ENCODE measurements at regions not wholly inside any gene's neighbourhood (a gene's known extent, or its start where the extent isn't known, plus 50 kb on each side); places are given as distances from the start of the nearest gene placed in this dataset.

- no peak overlapping the region for H2AFZ ChIP-seq (ENCODE audit: low read length)
- TF ChIP-seq KLF9 (CRISPR knock-in tag; IDR thresholded peaks at IDR 0.05; ENCODE audit: low read depth) = no peak
- TF ChIP-seq MXD3 (CRISPR knock-in tag; IDR thresholded peaks at IDR 0.05) = no peak
- no peak for TF ChIP-seq ZNF841 (CRISPR knock-in tag; IDR thresholded peaks at IDR 0.05; ENCODE audit: borderline replicate concordance)
- TF ChIP-seq ARID5B (CRISPR knock-in tag; IDR thresholded peaks at IDR 0.05) = no peak
- TF ChIP-seq KLF16 (CRISPR knock-in tag; IDR thresholded peaks at IDR 0.05) = no peak
- no peak for TF ChIP-seq SNAPC4 (CRISPR knock-in tag; IDR thresholded peaks at IDR 0.05)
- TF ChIP-seq IRF2 (CRISPR knock-in tag; IDR thresholded peaks at IDR 0.05) = no peak
- TF ChIP-seq ZNF709 (CRISPR knock-in tag; IDR thresholded peaks at IDR 0.05) = no peak
- TF ChIP-seq NFE2 (CRISPR knock-in tag; IDR thresholded peaks at IDR 0.05) = no peak
- no peak for TF ChIP-seq ZNF616 (CRISPR knock-in tag; IDR thresholded peaks at IDR 0.05; ENCODE audit: low read depth)
- TF ChIP-seq NFKBIZ (CRISPR knock-in tag; IDR thresholded peaks at IDR 0.05) = no peak
- TF ChIP-seq MTERF4 (CRISPR knock-in tag; IDR thresholded peaks at IDR 0.05) = no peak
- no peaks in the 10 kb centered on the region for H4K20me1 ChIP-seq (ENCODE audit: insufficient read depth, low read length)
- no peak overlapping the region for H3K4me3 ChIP-seq (replicated peaks in 1 of 3; ENCODE audit: insufficient read depth in 1 of 3, low read depth in 2 of 3, low read length in 3 of 3)
- intact Hi-C loops (cut with micrococcal nuclease; ENCODE audit: unreplicated experiment) = no loop called here
- FAIRE-seq = no peak
- H3K4me2 ChIP-seq (ENCODE audit: low read depth, low read length) = no peak overlapping the region
- no peaks in the 10 kb centered on the region for H3K9me3 ChIP-seq (ENCODE audit: low read length)
- ChIA-PET POLR2A (no interaction called here), CTCF (ENCODE audit: low intra/inter-chr PET ratio, low total read pairs) (no interaction called here)
- no TSS peak for BruUV-seq (replicated peaks)
- H3K79me2 ChIP-seq (ENCODE audit: insufficient read depth, low read length) = no peaks in the 10 kb centered on the region
- no peak overlapping the region for H3K27ac ChIP-seq (ENCODE audit: extremely low read length, insufficient read depth, low read length)
- WGBS (ENCODE audit: low lambda C conversion rate) = 33% methylated on average over 4 of the region's 4 CpGs
- no peaks in the 10 kb centered on the region for H3K4me1 ChIP-seq (ENCODE audit: insufficient read depth, low read length)
- no peak for ATAC-seq
- H3K27me3 ChIP-seq (ENCODE audit: control insufficient read depth in 1 of 2, insufficient read depth in 2 of 2, low read length in 2 of 2) = no peaks in the 10 kb centered on the region; a peak in 1 of 5 replicates
- in situ Hi-C loops (cut with HindIII; ENCODE audit: extremely low pct_ligation_motif_present, low pct_unique_long_range_greater_than_20kb) = no loop called here
- no peak for DNase-seq (ENCODE audit: low spot score)
- no peaks in the 10 kb centered on the region for H3K36me3 ChIP-seq (replicated peaks in 1 of 2; ENCODE audit: control insufficient read depth in 1 of 2, insufficient read depth in 2 of 2, low read length in 2 of 2)
- no peak overlapping the region for H3K9ac ChIP-seq (ENCODE audit: insufficient read depth, low read depth, low read length)
Observed at GRCh38 chr17:33481652-33482051, 188.6 kb upstream of the ASIC2 start.

All from HepG2 (cell line).